CD4-positive, alpha-beta T cell (primary cell): ENCODE measurements at regions not wholly inside any gene's neighbourhood (a gene's known extent, or its start where the extent isn't known, plus 50 kb on each side); places are given as distances from the start of the nearest gene placed in this dataset.

Experiments used
- ATAC-seq: fragments of 200-7000 bp; cut with Tn5 transposase; one replicate; pipeline ENCODE4 v1.10.0; 2022; ENCODE audit warnings: mild to moderate bottlenecking; ENCODE audit not compliant: poor library complexity
- CTCF ChIA-PET: fragments of 350-600 bp; sonication (Branson Sonifier 250); formaldehyde crosslinking; loops from one replicate; lab custom pipeline; 2021; ENCODE audit warnings: antibody characterized with exemption, inconsistent platforms; lab: Charles Lee
- POLR2A ChIA-PET: fragments of 350-600 bp; sonication (Branson Sonifier 250); formaldehyde crosslinking; loops from one replicate; lab custom pipeline; 2021; ENCODE audit warnings: antibody characterized with exemption, inconsistent platforms; lab: Charles Lee
- DNase-seq, 14 experiments: peaks; one replicate each; pipeline ENCODE4 v3.0.0-alpha.2; 2013 to 2020; ENCODE audit warnings: mixed read lengths in 2 of 14
- H3K27ac ChIP-seq, 2 donors: one replicate each; pipeline versions ENCODE4 v1.5.1 to v1.7.0; 2013; ENCODE audit warnings: low read length in 2 of 2, low read depth in 1 of 2, mild to moderate bottlenecking in 1 of 2
- H3K27me3 ChIP-seq, 2 experiments: 1 replicate in 1 of 2; 2 replicates in 1 of 2; pipeline versions ENCODE4 v1.6.1 to v1.7.0; 2013; ENCODE audit warnings: low read length in 2 of 2, control low read depth in 1 of 2, mild to moderate bottlenecking in 1 of 2, moderate library complexity in 1 of 2; ENCODE audit not compliant: insufficient read depth in 2 of 2, control insufficient read depth in 1 of 2
- H3K36me3 ChIP-seq: one replicate; pipeline ENCODE4 v1.6.1; 2013; ENCODE audit warnings: low read length, control low read depth; ENCODE audit not compliant: insufficient read depth
- H3K4me1 ChIP-seq: one replicate; pipeline ENCODE4 v1.6.1; 2013; ENCODE audit warnings: low read length, control low read depth; ENCODE audit not compliant: insufficient read depth
- H3K4me3 ChIP-seq: one replicate; pipeline ENCODE4 v1.5.1; 2013; ENCODE audit warnings: mild to moderate bottlenecking, low read length, moderate library complexity
- H3K9me3 ChIP-seq, 2 experiments: 1 replicate in 1 of 2; 2 replicates in 1 of 2; pipeline versions ENCODE4 v1.6.1 to v1.7.0; 2013; ENCODE audit warnings: low read length in 2 of 2, mild to moderate bottlenecking in 2 of 2, control low read depth in 1 of 2, moderate library complexity in 1 of 2; ENCODE audit not compliant: control insufficient read depth in 1 of 2, insufficient read depth in 1 of 2
- H3K27ac Mint-ChIP-seq: one replicate; pipeline ENCODE4 v1.8.0; 2020; ENCODE audit warnings: mixed read lengths
- H3K27me3 Mint-ChIP-seq: one replicate; pipeline ENCODE4 v1.8.0; 2021; ENCODE audit warnings: mixed read lengths
- H3K36me3 Mint-ChIP-seq: one replicate; pipeline ENCODE4 v1.8.0; 2021; ENCODE audit warnings: low read depth, mixed read lengths
- H3K4me1 Mint-ChIP-seq: one replicate; pipeline ENCODE4 v1.8.0; 2021; ENCODE audit warnings: low read depth, mixed read lengths
- H3K4me3 Mint-ChIP-seq: one replicate; pipeline ENCODE4 v1.8.0; 2020; ENCODE audit warnings: mild to moderate bottlenecking, mixed read lengths
- H3K9me3 Mint-ChIP-seq: one replicate; pipeline ENCODE4 v1.8.0; 2020; ENCODE audit warnings: mixed read lengths
- intact Hi-C, 2 experiments: fragments of 100-400 bp; cut with DNase I in 1 of 2; cut with micrococcal nuclease in 1 of 2; formaldehyde crosslinking; loops; one replicate each; pipeline versions ENCODE4 v1.15.1 to v1.9.0; 2023 to 2025; cut with DNase I, micrococcal nuclease
- TF ChIP-seq, protein P1 (sequence below): fragments of 200-600 bp; IDR thresholded peaks from one replicate; pipeline ENCODE4 v1.8.0; 2022; ENCODE audit warnings: antibody characterized with exemption, mild to moderate bottlenecking

DNA sequence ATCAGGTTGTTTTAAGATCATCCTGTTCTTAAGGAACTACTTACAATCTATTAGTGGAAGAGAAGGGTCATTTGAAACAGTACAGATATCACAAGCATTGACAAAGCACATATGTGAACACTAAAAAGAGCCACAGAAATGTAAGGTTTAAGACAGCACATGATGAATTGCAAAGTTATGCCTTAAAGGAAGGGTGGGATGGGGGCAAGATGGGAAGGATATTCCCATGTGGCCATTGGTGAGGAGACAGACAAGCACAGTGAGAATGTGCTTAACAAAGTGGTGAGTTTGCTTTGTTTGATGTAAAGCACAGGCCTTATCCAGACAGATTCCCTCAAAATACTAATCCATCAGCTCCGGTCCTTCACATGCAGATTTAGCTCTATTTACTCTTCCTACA is 151.6 kb upstream of the IVNS1ABP start:
- Histone ChIP-seq H3K36me3 (no peaks in the 10 kb centered on the region), H3K9me3 (no peaks in the 10 kb centered on the region), H3K27me3 (no peaks in the 10 kb centered on the region), H3K27ac (no peak overlapping the region), H3K4me1 (no peaks in the 10 kb centered on the region), H3K4me3 (no peak overlapping the region)
- CTCF ChIA-PET: no interaction called here
- TF ChIP-seq, protein P1, sequence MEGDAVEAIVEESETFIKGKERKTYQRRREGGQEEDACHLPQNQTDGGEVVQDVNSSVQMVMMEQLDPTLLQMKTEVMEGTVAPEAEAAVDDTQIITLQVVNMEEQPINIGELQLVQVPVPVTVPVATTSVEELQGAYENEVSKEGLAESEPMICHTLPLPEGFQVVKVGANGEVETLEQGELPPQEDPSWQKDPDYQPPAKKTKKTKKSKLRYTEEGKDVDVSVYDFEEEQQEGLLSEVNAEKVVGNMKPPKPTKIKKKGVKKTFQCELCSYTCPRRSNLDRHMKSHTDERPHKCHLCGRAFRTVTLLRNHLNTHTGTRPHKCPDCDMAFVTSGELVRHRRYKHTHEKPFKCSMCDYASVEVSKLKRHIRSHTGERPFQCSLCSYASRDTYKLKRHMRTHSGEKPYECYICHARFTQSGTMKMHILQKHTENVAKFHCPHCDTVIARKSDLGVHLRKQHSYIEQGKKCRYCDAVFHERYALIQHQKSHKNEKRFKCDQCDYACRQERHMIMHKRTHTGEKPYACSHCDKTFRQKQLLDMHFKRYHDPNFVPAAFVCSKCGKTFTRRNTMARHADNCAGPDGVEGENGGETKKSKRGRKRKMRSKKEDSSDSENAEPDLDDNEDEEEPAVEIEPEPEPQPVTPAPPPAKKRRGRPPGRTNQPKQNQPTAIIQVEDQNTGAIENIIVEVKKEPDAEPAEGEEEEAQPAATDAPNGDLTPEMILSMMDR: no peak
- Mint-ChIP-seq H3K27ac (no peak overlapping the region), H3K4me3 (no peak overlapping the region), H3K4me1 (peaks cover 2% of the 10 kb centered on the region), H3K27me3 (no peaks in the 10 kb centered on the region), H3K9me3 (no peaks in the 10 kb centered on the region), H3K36me3 (no peaks in the 10 kb centered on the region)
- POLR2A ChIA-PET: no interaction called here
- intact Hi-C loops: no loop called here
- DNase-seq (no peak), ATAC-seq (no peak)

DNA sequence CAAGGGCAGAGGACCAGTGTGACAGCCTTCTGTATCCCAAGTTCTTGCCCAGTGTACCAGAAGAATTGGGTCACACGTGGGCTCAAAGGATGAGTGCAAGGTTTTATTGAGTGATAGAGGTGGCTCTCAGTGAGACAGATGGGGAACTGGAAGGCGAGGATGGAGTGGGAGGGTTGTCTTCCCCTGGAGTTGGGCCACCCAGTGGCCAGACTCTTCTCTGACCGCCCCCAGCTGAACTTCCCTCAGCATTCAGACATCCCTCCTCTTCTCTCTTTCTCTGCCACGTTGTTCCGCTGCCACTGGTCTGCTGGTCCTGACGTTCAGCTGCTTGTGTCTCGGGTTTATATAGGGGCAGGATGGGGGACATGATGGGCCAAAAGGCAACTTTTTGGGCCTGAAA is 150.1 kb upstream of the IVNS1ABP start:
- H3K27ac Mint-ChIP-seq: no peak overlapping the region
- ChIA-PET POLR2A (interaction anchor here (0.6 kb wide), 1 partner anchor 43 kb away, joined by 5 read pairs; no protein-coding TSS in a partner anchor), CTCF (interaction anchor here (1.2 kb wide), 1 partner anchor 17 kb away, joined by 3 read pairs; no protein-coding TSS in a partner anchor)
- H3K4me1 ChIP-seq: no peaks in the 10 kb centered on the region
- H3K27me3 Mint-ChIP-seq: no peaks in the 10 kb centered on the region
- no peaks in the 10 kb centered on the region for H3K27me3 ChIP-seq
- H3K4me3 Mint-ChIP-seq: no peak overlapping the region
- DNase-seq (no peak), ATAC-seq (no peak)
- no peaks in the 10 kb centered on the region for H3K4me1 Mint-ChIP-seq
- H3K9me3 ChIP-seq: no peaks in the 10 kb centered on the region
- no peaks in the 10 kb centered on the region for H3K36me3 ChIP-seq
- TF ChIP-seq, protein P1: no peak
- no peaks in the 10 kb centered on the region for H3K36me3 Mint-ChIP-seq
- no peaks in the 10 kb centered on the region for H3K9me3 Mint-ChIP-seq
- intact Hi-C loops: no loop called here
- no peak overlapping the region for H3K4me3 ChIP-seq
- H3K27ac ChIP-seq: no peak overlapping the region

DNA sequence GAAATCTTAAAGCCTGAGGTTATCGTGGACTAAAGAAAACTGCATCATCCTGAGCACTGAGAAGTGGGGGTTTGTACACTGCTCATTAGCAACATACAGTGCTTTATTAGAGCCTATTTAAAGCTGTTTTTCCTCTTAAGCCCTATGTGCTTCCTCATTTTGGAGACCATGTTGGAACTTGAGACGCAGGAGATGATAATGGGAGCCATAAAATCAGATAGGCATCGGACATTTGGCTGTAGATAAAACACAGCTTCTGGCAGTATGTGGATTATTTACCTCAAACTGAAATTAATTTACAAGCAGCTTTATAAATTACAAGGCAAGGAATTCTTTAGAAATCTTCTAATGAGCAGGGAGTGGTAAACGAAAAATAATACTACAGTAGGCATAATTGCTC is 147.7 kb upstream of the IVNS1ABP start:
- ChIA-PET CTCF (no interaction called here), POLR2A (no interaction called here)
- no peak overlapping the region for H3K27ac Mint-ChIP-seq
- no peaks in the 10 kb centered on the region for H3K9me3 Mint-ChIP-seq
- intact Hi-C loops: no loop called here
- H3K27ac ChIP-seq: no peak overlapping the region
- H3K36me3 ChIP-seq: no peaks in the 10 kb centered on the region
- no peaks in the 10 kb centered on the region for H3K4me1 Mint-ChIP-seq
- no peaks in the 10 kb centered on the region for H3K27me3 Mint-ChIP-seq
- H3K27me3 ChIP-seq: no peaks in the 10 kb centered on the region
- no peaks in the 10 kb centered on the region for H3K36me3 Mint-ChIP-seq
- H3K9me3 ChIP-seq: no peaks in the 10 kb centered on the region
- no peaks in the 10 kb centered on the region for H3K4me1 ChIP-seq
- no peak for ATAC-seq
- no peak overlapping the region for H3K4me3 ChIP-seq
- TF ChIP-seq, protein P1: no peak
- no peak overlapping the region for H3K4me3 Mint-ChIP-seq
- no peak for DNase-seq
